GM23248 (cell line): ENCODE measurements at regions not wholly inside any gene's neighbourhood (a gene's known extent, or its start where the extent isn't known, plus 50 kb on each side); places are given as distances from the start of the nearest gene placed in this dataset.

ENCODE experiments used
- DNase-seq: peaks from one replicate; pipeline ENCODE4 v3.0.0-alpha.2; 2015
- H2AFZ ChIP-seq: fragments of 200-600 bp; sonication (generic); 2 replicates; pipeline ENCODE4 v1.6.1; 2016; ENCODE audit warnings: antibody characterized with exemption
- H3F3A ChIP-seq: fragments of 200-600 bp; sonication (generic); 2 replicates; pipeline ENCODE4 v1.6.1; 2016; ENCODE audit warnings: mild to moderate bottlenecking, antibody characterized with exemption, mixed run types; ENCODE audit not compliant: insufficient read depth
- H3K27ac ChIP-seq: fragments of 200-600 bp; sonication (generic); 2 replicates; pipeline ENCODE4 v1.5.1; 2016; ENCODE audit warnings: mild to moderate bottlenecking
- H3K27me3 ChIP-seq: fragments of 200-600 bp; sonication (generic); replicated peaks from 2 replicates; pipeline ENCODE4 v1.6.1; 2016; ENCODE audit warnings: mild to moderate bottlenecking; ENCODE audit not compliant: insufficient read depth
- H3K36me3 ChIP-seq: fragments of 200-600 bp; sonication (generic); 2 replicates; pipeline ENCODE4 v1.6.1; 2016; ENCODE audit warnings: low read depth, mild to moderate bottlenecking
- H3K4me1 ChIP-seq: fragments of 200-600 bp; sonication (generic); 2 replicates; pipeline ENCODE4 v1.6.1; 2016; ENCODE audit warnings: mild to moderate bottlenecking; ENCODE audit not compliant: insufficient read depth
- H3K4me2 ChIP-seq: fragments of 200-600 bp; sonication (generic); one replicate; pipeline ENCODE4 v1.6.1; 2016; ENCODE audit warnings: mild to moderate bottlenecking; ENCODE audit not compliant: unreplicated experiment
- H3K4me3 ChIP-seq: fragments of 200-600 bp; sonication (generic); 2 replicates; pipeline ENCODE4 v1.5.1; 2016; ENCODE audit warnings: mild to moderate bottlenecking
- H3K79me2 ChIP-seq: fragments of 200-600 bp; sonication (generic); 2 replicates; pipeline ENCODE4 v1.6.1; 2016; ENCODE audit warnings: mild to moderate bottlenecking; ENCODE audit not compliant: insufficient read depth
- H3K9ac ChIP-seq: fragments of 200-600 bp; sonication (generic); 2 replicates; pipeline ENCODE4 v1.6.1; 2016; ENCODE audit warnings: mild to moderate bottlenecking
- H3K9me2 ChIP-seq: fragments of 200-600 bp; sonication (generic); 2 replicates; pipeline ENCODE4 v1.6.1; 2016; ENCODE audit warnings: mixed run types, mild to moderate bottlenecking, moderate library complexity; ENCODE audit not compliant: insufficient read depth
- H3K9me3 ChIP-seq: fragments of 200-600 bp; sonication (generic); one replicate; pipeline ENCODE4 v1.6.1; 2017; ENCODE audit warnings: low read depth
- H4K20me1 ChIP-seq: fragments of 200-600 bp; sonication (generic); 2 replicates; pipeline ENCODE4 v1.6.0; 2016; ENCODE audit not compliant: insufficient read depth
- EZH2 ChIP-seq: fragments of 200-600 bp; sonication (generic); IDR thresholded peaks from 2 replicates; pipeline ENCODE4 v1.6.1; 2018; ENCODE audit warnings: antibody characterized with exemption, mild to moderate bottlenecking; ENCODE audit not compliant: insufficient read depth, poor library complexity, severe bottlenecking
- EZH2phosphoT487 ChIP-seq: fragments of 200-600 bp; sonication (generic); IDR thresholded peaks from 2 replicates; pipeline ENCODE4 v1.6.1; 2018; ENCODE audit warnings: antibody characterized with exemption, moderate library complexity, mild to moderate bottlenecking, low read depth; ENCODE audit not compliant: insufficient read depth
- WGBS, 2 experiments: methylation state at CpG; one replicate each; pipeline ENCODE4 v1.1.6; 2015 to 2017; ENCODE audit warnings: low lambda C conversion rate in 2 of 2, low coverage in 1 of 2; ENCODE audit errors: missing lambda C conversion rate in 2 of 2; 5-methylcytosine and 5-hydroxymethylcytosine counted together
- in situ Hi-C: fragments of 300-500 bp; cut with MboI; formaldehyde crosslinking; loops from 2 replicates; pipeline ENCODE4 v1.15.0; 2020

DNA sequence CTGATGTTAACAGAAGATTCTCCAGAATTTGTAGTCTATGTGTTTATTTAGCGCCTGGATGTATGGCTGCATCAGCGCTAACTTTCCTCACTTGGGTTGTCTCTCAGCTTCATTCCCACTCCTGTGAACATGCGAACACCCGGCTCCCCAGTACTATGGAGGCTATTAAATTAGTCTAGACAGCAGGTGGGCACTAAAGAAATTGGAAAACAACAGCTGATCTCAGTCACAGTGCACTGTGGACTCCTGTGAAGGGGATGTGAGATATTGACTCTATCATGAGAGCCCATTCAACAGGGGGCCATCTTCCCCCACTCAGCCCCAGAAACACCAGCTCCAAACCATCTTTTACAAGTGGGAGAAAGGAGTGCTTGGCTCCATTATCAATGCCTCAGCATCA lies 471.0 kb downstream of the KDM4C start:
- Histone ChIP-seq H3K27me3 (peaks cover 20% of the 10 kb centered on the region), H3K4me3 (no peak overlapping the region), H3K79me2 (no peaks in the 10 kb centered on the region), H3K27ac (no peak overlapping the region), H3K9me3 (no peaks in the 10 kb centered on the region), H3K9me2 (no peaks in the 10 kb centered on the region), H3F3A (no peaks in the 10 kb centered on the region), H3K4me1 (no peaks in the 10 kb centered on the region), H2AFZ (no peak overlapping the region), H3K4me2 (no peak overlapping the region), H4K20me1 (no peaks in the 10 kb centered on the region), H3K36me3 (no peaks in the 10 kb centered on the region), H3K9ac (no peak overlapping the region)
- WGBS, 2 experiments = 65 to 66% methylated on average over 4 of the region's 4 CpGs
- in situ Hi-C loops = no loop called here
- DNase-seq = no peak
- TF ChIP-seq EZH2phosphoT487 = no peak
- TF ChIP-seq EZH2 = no peak

DNA sequence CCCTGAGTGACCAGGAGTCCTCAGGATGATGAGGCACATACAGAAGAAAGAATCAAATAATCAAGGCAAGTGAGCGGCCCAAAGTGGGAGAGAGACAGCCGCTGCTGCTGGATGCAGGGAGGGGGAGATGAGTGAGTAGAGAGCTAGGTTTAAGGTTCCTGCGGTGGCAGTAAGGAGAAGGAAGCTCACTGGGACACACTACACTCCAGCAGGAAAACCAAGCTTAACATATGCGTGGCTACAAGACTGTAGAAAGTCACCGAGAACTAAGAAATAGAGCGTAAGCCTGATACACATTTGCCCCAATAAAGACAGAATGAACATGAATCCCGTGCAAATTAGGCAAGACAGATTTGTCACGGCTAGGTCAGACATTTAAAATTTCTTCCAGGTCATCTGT lies 470.2 kb downstream of the KDM4C start:
- H3F3A ChIP-seq = no peaks in the 10 kb centered on the region
- no peak overlapping the region for H3K4me3 ChIP-seq
- no peaks in the 10 kb centered on the region for H3K36me3 ChIP-seq
- H3K4me1 ChIP-seq = no peaks in the 10 kb centered on the region
- WGBS, 2 experiments = 62 to 65% methylated on average over 8 of the region's 8 CpGs
- peaks cover 20% of the 10 kb centered on the region for H3K27me3 ChIP-seq
- DNase-seq = no peak
- TF ChIP-seq EZH2phosphoT487 (no peak), EZH2 (no peak)
- H3K9ac ChIP-seq = no peak overlapping the region
- no peaks in the 10 kb centered on the region for H3K79me2 ChIP-seq
- no peak overlapping the region for H3K27ac ChIP-seq
- no peaks in the 10 kb centered on the region for H3K9me3 ChIP-seq
- in situ Hi-C loops = no loop called here
- no peaks in the 10 kb centered on the region for H3K9me2 ChIP-seq
- H3K4me2 ChIP-seq = no peak overlapping the region
- no peaks in the 10 kb centered on the region for H4K20me1 ChIP-seq
- no peak overlapping the region for H2AFZ ChIP-seq

DNA sequence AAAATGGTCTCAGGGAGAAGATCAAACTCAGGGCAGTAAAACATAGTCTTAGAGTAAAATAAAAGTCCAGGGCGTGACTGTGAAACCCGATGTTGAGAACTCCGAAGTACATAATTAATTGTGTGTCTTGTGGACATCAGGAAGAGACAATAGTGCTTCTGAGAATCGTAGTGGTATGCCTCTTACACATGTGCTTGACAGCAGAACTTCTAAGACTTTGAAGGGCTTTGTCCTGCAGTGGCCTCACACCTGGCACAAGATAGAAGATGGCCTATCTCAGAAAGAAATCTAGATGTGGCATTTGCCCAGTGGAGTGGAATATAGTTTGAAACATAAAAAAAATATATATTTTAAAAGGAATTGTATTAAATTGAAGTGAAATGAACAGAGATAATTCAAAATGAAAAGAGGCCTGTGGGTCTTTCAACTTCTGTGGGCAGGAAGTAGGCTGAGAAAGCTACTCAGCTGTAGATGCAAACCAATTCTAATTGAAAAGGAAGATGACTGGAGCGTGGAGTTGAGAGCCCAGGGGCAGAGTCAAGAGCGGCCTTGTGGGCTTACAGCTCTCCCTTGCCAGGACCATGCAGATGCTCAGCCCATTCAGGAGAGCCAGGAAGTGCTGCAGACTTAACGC lies 468.4 kb downstream of the KDM4C start:
- Histone ChIP-seq H3K4me2 (no peak overlapping the region), H3K9me3 (no peaks in the 10 kb centered on the region), H2AFZ (no peak overlapping the region), H3K27me3 (peaks cover 10% of the 10 kb centered on the region), H3F3A (no peaks in the 10 kb centered on the region), H3K27ac (no peak overlapping the region), H3K4me3 (no peak overlapping the region), H3K79me2 (no peaks in the 10 kb centered on the region), H3K9ac (no peak overlapping the region), H3K36me3 (no peaks in the 10 kb centered on the region), H4K20me1 (no peaks in the 10 kb centered on the region), H3K4me1 (no peaks in the 10 kb centered on the region), H3K9me2 (no peaks in the 10 kb centered on the region)
- 31 to 33% methylated on average over 7 of the region's 7 CpGs for WGBS, 2 experiments
- TF ChIP-seq EZH2phosphoT487 (no peak), EZH2 (no peak)
- in situ Hi-C loops = no loop called here
- no peak for DNase-seq
